C1 segment of cervical spinal cord (tissue), 14 donors: ENCODE measurements at regions not wholly inside any gene's neighbourhood (a gene's known extent, or its start where the extent isn't known, plus 50 kb on each side); places are given as distances from the start of the nearest gene placed in this dataset.

Experiments used
- DNase-seq, 14 donors: peaks; one replicate each; lab custom pipeline; 2025; lab: John Stamatoyannopoulos, UW

GRCh38 chr6:15804164-15805154 is 141.6 kb upstream of the DTNBP1 start:
- no peak for DNase-seq

- no peak for DNase-seq
Measured at GRCh38 chr6:15802466-15802865, 139.6 kb upstream of the DTNBP1 start.

GRCh38 chr6:15801912-15802311 is 139.1 kb upstream of the DTNBP1 start:
- DNase-seq, result no peak

- no peak for DNase-seq
Measured at GRCh38 chr6:15800841-15801617, 138.2 kb upstream of the DTNBP1 start.

- DNase-seq, result no peak
Measured at GRCh38 chr6:15798533-15799255, 135.9 kb upstream of the DTNBP1 start.

GRCh38 chr6:15796844-15797243 is 134.0 kb upstream of the DTNBP1 start:
- DNase-seq, result no peak

- no peak for DNase-seq
Measured at GRCh38 chr6:15796130-15796771, 133.4 kb upstream of the DTNBP1 start.

GRCh38 chr6:15793826-15794225 is 131.0 kb upstream of the DTNBP1 start:
- DNase-seq, result no peak

- DNase-seq, result no peak
Measured at GRCh38 chr6:15793288-15793687, 130.5 kb upstream of the DTNBP1 start.

GRCh38 chr6:15792842-15793241 is 130.0 kb upstream of the DTNBP1 start:
- DNase-seq, result no peak

- no peak for DNase-seq
Measured at GRCh38 chr6:15791448-15792181, 128.8 kb upstream of the DTNBP1 start.

- DNase-seq, result no peak
Measured at GRCh38 chr6:15790116-15790515, 127.3 kb upstream of the DTNBP1 start.

- no peak for DNase-seq
Measured at GRCh38 chr6:15786846-15787245, 124.0 kb upstream of the DTNBP1 start.

GRCh38 chr6:15783484-15783883 is 120.7 kb upstream of the DTNBP1 start:
- DNase-seq, result no peak

GRCh38 chr6:15781890-15782289 is 119.1 kb upstream of the DTNBP1 start:
- DNase-seq, result no peak

- no peak for DNase-seq
Measured at GRCh38 chr6:15781333-15781732, 118.5 kb upstream of the DTNBP1 start.

- DNase-seq, result no peak
Measured at GRCh38 chr6:15780437-15780836, 117.6 kb upstream of the DTNBP1 start.

- DNase-seq, result no peak
Measured at GRCh38 chr6:15779726-15780125, 116.9 kb upstream of the DTNBP1 start.

- no peak for DNase-seq
Measured at GRCh38 chr6:15776458-15776980, 113.7 kb upstream of the DTNBP1 start.

- no peak for DNase-seq
Measured at GRCh38 chr6:15775741-15776140, 112.9 kb upstream of the DTNBP1 start.
